Vagina (tissue), 2 donors: ENCODE measurements at regions not wholly inside any gene's neighbourhood (a gene's known extent, or its start where the extent isn't known, plus 50 kb on each side); places are given as distances from the start of the nearest gene placed in this dataset.

Experiments
- POLR2A ChIP-seq, 2 donors: fragments of 450-650 bp; IDR thresholded peaks; one replicate each; pipeline ENCODE4 v1.6.1; 2017; ENCODE audit warnings: antibody characterized with exemption in 2 of 2, mild to moderate bottlenecking in 2 of 2, moderate library complexity in 2 of 2
- TF ChIP-seq, protein P1 (sequence below), 3 experiments: fragments of 450-650 bp in 2 of 3; fragments of 200-600 bp in 1 of 3; sonication (generic) in 1 of 3; IDR thresholded peaks; one replicate each; pipeline ENCODE4 v1.5.1; 2017 to 2019; ENCODE audit warnings: antibody characterized with exemption in 3 of 3, mild to moderate bottlenecking in 2 of 3, moderate library complexity in 2 of 3

DNA sequence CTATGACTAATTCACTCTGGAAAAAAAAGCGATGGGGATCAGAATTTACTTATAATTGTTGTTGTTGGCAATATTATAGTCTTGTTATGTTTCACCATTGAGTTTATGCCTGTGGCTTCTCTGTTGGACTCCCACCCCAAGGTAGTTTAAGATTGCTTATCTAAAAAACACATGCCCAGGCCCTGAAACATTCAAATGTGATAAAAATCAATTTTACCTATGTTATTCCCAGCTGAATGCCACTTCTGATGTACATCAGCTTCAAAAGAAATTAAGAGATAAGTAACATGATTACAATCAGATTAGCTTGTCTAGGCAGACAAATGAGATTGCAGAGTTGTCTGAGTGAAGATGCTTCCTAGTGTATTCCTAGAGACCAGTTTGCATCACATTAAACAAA is 484.7 kb downstream of the PCDH7 start:
- TF ChIP-seq, protein P1, sequence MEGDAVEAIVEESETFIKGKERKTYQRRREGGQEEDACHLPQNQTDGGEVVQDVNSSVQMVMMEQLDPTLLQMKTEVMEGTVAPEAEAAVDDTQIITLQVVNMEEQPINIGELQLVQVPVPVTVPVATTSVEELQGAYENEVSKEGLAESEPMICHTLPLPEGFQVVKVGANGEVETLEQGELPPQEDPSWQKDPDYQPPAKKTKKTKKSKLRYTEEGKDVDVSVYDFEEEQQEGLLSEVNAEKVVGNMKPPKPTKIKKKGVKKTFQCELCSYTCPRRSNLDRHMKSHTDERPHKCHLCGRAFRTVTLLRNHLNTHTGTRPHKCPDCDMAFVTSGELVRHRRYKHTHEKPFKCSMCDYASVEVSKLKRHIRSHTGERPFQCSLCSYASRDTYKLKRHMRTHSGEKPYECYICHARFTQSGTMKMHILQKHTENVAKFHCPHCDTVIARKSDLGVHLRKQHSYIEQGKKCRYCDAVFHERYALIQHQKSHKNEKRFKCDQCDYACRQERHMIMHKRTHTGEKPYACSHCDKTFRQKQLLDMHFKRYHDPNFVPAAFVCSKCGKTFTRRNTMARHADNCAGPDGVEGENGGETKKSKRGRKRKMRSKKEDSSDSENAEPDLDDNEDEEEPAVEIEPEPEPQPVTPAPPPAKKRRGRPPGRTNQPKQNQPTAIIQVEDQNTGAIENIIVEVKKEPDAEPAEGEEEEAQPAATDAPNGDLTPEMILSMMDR (IDR thresholded peaks at IDR 0.05) = no peak
- no peak for TF ChIP-seq POLR2A (IDR thresholded peaks at IDR 0.05)
